ENCODE measurements at regions not wholly inside any gene's neighbourhood (a gene's known extent, or its start where the extent isn't known, plus 50 kb on each side); places are given as distances from the start of the nearest gene placed in this dataset.

DNA sequence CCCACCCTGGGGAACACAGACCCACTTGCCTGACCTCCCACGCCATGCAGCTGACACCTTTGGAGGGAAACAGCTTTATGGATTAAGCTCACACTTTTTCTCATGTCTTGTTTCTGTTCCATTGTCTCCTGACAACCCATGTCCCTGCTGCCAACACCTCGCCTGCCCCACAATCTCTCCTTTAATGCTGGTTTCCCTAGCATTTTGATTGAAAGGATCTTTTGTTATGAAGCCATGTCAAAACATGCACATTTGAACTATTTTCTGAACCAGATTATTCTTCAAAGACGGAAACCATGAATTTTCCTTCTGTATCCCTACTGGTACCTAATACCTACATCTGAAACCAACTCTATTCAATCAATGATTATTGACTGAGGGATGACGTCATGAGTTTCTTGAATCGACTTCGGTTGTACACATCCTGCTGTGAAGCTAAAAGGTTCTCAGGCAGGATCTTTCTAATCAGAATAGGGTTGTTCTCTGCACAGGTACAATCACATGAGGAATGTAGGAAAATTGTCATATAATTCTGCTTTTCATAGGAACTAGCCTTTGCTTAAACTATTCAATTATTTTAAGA lies 106.2 kb upstream of the NEBL start:
- Histone ChIP-seq H2BK5ac (ENCODE audit: low read length) (no peak overlapping the region), H2BK120ac (ENCODE audit: low read depth, low read length) (no peak overlapping the region), H4K91ac (ENCODE audit: low read depth, low read length, poor library complexity) (no peak overlapping the region), H3K9ac (ENCODE audit: low read depth, low read length, poor library complexity) (no peak overlapping the region), H3K36me3 (replicated peaks in 1 of 2; ENCODE audit: control insufficient read depth in 2 of 2, insufficient read depth in 2 of 2, low read length in 2 of 2) (no peaks in the 10 kb centered on the region), H3K4me1 (ENCODE audit: control insufficient read depth in 2 of 2, insufficient read depth in 1 of 2, low read depth in 1 of 2, low read length in 2 of 2) (peaks cover 0 to 2% of the 10 kb centered on the region in 2 donors), H3K14ac (ENCODE audit: low read length) (no peak overlapping the region), H3K79me1 (ENCODE audit: low read depth, low read length) (no peaks in the 10 kb centered on the region), H3K27me3 (ENCODE audit: control insufficient read depth in 3 of 3, insufficient read depth in 3 of 3, low read depth in 1 of 3, low read length in 3 of 3) (no peaks in the 10 kb centered on the region), H3K4ac (ENCODE audit: low read length) (no peak overlapping the region), H2AFZ (ENCODE audit: low read length) (no peak overlapping the region), H4K8ac (ENCODE audit: low read depth, low read length) (no peak overlapping the region), H2BK12ac (ENCODE audit: low read length) (no peak overlapping the region), H3K18ac (ENCODE audit: low read length) (no peak overlapping the region), H2AK5ac (ENCODE audit: low read depth, low read length) (no peak overlapping the region), H2BK15ac (ENCODE audit: low read length) (no peak overlapping the region), H3K27ac (replicated peaks; ENCODE audit: low read length) (peak overlapping the region; percentile 14), H3K9me3 (replicated peaks in 1 of 2; ENCODE audit: control insufficient read depth in 2 of 2, insufficient read depth in 1 of 2, low read depth in 1 of 2, low read length in 2 of 2) (no peaks in the 10 kb centered on the region), H3K4me2 (ENCODE audit: insufficient read depth, low read length, poor library complexity, severe bottlenecking) (no peak overlapping the region), H3K23ac (ENCODE audit: low read depth, low read length, poor library complexity) (no peak overlapping the region), H3K4me3 (ENCODE audit: low read length in 2 of 2) (no peak overlapping the region)
- no CpG with 5 or more reads among the region's 6 CpGs for WGBS, 2 donors (ENCODE audit: extremely low coverage in 2 of 2, insufficient read length in 2 of 2, insufficient replicate concordance in 1 of 2)
- DNase-seq (ENCODE audit: low spot score): no peak

DNA sequence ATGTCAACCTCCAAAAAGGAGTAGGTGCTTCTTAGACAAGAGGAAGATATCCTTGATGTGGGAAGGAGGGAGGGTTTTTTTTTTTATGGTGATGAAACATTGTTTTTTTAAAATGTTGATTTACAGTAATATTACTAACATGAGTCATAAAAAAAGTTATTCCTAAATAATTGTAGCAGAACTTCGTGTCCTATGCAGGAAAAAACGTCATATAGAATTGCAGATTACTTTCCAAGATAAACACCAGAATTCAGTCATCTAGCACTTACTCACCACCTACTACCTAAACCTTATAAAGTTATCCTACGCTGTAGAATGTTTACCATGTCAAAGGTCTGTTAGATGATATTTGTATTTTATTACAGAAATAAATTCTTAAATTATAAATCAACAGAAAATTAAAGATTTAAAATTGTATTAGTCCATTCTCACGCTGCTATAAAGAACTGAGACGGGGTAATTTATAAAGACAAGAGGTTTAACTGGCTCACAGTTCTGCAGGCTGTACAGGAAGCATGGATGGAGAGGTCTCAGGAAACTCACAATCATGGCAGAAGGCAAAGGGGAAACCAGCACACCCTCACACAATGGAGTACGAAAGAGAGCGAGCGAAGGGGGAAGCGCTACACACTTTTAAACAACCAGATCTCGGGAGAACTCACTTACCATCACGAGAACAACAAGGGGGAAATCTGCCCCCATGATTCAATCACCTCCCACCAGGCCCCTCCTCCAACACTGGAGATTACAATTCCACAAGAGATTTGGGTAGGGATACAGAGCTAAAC lies 105.2 kb upstream of the NEBL start:
- Histone ChIP-seq H3K4me3 (ENCODE audit: low read length in 2 of 2) (no peak overlapping the region), H3K4ac (ENCODE audit: low read length) (no peak overlapping the region), H2BK15ac (ENCODE audit: low read length) (no peak overlapping the region), H4K8ac (ENCODE audit: low read depth, low read length) (no peak overlapping the region), H2BK12ac (ENCODE audit: low read length) (no peak overlapping the region), H3K23ac (ENCODE audit: low read depth, low read length, poor library complexity) (no peak overlapping the region), H2BK5ac (ENCODE audit: low read length) (no peak overlapping the region), H3K79me1 (ENCODE audit: low read depth, low read length) (no peaks in the 10 kb centered on the region), H2AK5ac (ENCODE audit: low read depth, low read length) (no peak overlapping the region), H3K18ac (ENCODE audit: low read length) (no peak overlapping the region), H3K36me3 (replicated peaks in 1 of 2; ENCODE audit: control insufficient read depth in 2 of 2, insufficient read depth in 2 of 2, low read length in 2 of 2) (no peaks in the 10 kb centered on the region), H3K9me3 (replicated peaks in 1 of 2; ENCODE audit: control insufficient read depth in 2 of 2, insufficient read depth in 1 of 2, low read depth in 1 of 2, low read length in 2 of 2) (no peaks in the 10 kb centered on the region), H3K14ac (ENCODE audit: low read length) (no peak overlapping the region), H3K4me1 (ENCODE audit: control insufficient read depth in 2 of 2, insufficient read depth in 1 of 2, low read depth in 1 of 2, low read length in 2 of 2) (peaks cover 0 to 3% of the 10 kb centered on the region in 2 donors), H3K27ac (replicated peaks; ENCODE audit: low read length) (no peak overlapping the region), H2AFZ (ENCODE audit: low read length) (no peak overlapping the region), H4K91ac (ENCODE audit: low read depth, low read length, poor library complexity) (no peak overlapping the region), H3K4me2 (ENCODE audit: insufficient read depth, low read length, poor library complexity, severe bottlenecking) (no peak overlapping the region), H2BK120ac (ENCODE audit: low read depth, low read length) (no peak overlapping the region), H3K9ac (ENCODE audit: low read depth, low read length, poor library complexity) (no peak overlapping the region), H3K27me3 (ENCODE audit: control insufficient read depth in 3 of 3, insufficient read depth in 3 of 3, low read depth in 1 of 3, low read length in 3 of 3) (no peaks in the 10 kb centered on the region)
- WGBS, 2 donors (ENCODE audit: extremely low coverage in 2 of 2, insufficient read length in 2 of 2, insufficient replicate concordance in 1 of 2): no CpG with 5 or more reads among the region's 11 CpGs
- no peak for DNase-seq (ENCODE audit: low spot score)

DNA sequence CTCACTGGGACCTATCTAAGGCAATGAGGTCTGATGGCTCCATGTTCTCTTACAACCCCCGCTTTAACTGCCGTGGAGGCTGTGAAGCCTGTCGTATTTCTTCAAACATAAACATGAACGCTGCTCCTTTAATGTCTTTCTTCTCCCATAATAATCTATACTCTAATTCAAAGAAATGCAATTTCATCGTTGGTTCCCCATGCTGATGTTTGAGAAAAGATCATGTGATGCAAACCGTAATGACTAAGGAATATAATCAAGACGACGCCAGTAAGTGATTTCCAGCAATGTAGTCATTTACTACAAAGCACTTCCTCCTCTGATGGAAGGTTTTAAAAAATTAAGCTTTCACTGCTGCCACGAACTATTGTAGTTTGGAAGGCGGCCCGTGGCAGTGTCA lies 102.6 kb upstream of the NEBL start:
- H3K27ac ChIP-seq (replicated peaks; ENCODE audit: low read length): no peak overlapping the region
- H3K18ac ChIP-seq (ENCODE audit: low read length): no peak overlapping the region
- H3K4me2 ChIP-seq (ENCODE audit: insufficient read depth, low read length, poor library complexity, severe bottlenecking): no peak overlapping the region
- H2AFZ ChIP-seq (ENCODE audit: low read length): no peak overlapping the region
- H3K4me1 ChIP-seq (ENCODE audit: control insufficient read depth in 2 of 2, insufficient read depth in 1 of 2, low read depth in 1 of 2, low read length in 2 of 2): peaks cover 12 to 18% of the 10 kb centered on the region in 2 donors
- no peak overlapping the region for H2BK12ac ChIP-seq (ENCODE audit: low read length)
- no peak overlapping the region for H2BK120ac ChIP-seq (ENCODE audit: low read depth, low read length)
- no peak overlapping the region for H2AK5ac ChIP-seq (ENCODE audit: low read depth, low read length)
- no peaks in the 10 kb centered on the region for H3K9me3 ChIP-seq (replicated peaks in 1 of 2; ENCODE audit: control insufficient read depth in 2 of 2, insufficient read depth in 1 of 2, low read depth in 1 of 2, low read length in 2 of 2)
- H3K9ac ChIP-seq (ENCODE audit: low read depth, low read length, poor library complexity): no peak overlapping the region
- no peak overlapping the region for H2BK5ac ChIP-seq (ENCODE audit: low read length)
- H4K91ac ChIP-seq (ENCODE audit: low read depth, low read length, poor library complexity): no peak overlapping the region
- DNase-seq (ENCODE audit: low spot score): no peak
- no peak overlapping the region for H3K14ac ChIP-seq (ENCODE audit: low read length)
- H3K23ac ChIP-seq (ENCODE audit: low read depth, low read length, poor library complexity): no peak overlapping the region
- H4K8ac ChIP-seq (ENCODE audit: low read depth, low read length): no peak overlapping the region
- no peak overlapping the region for H2BK15ac ChIP-seq (ENCODE audit: low read length)
- no peak overlapping the region for H3K4ac ChIP-seq (ENCODE audit: low read length)
- WGBS, 2 donors (ENCODE audit: extremely low coverage in 2 of 2, insufficient read length in 2 of 2, insufficient replicate concordance in 1 of 2): no CpG with 5 or more reads among the region's 11 CpGs
- H3K4me3 ChIP-seq (ENCODE audit: low read length in 2 of 2): no peak overlapping the region
- no peaks in the 10 kb centered on the region for H3K79me1 ChIP-seq (ENCODE audit: low read depth, low read length)
- H3K36me3 ChIP-seq (replicated peaks in 1 of 2; ENCODE audit: control insufficient read depth in 2 of 2, insufficient read depth in 2 of 2, low read length in 2 of 2): no peaks in the 10 kb centered on the region
- H3K27me3 ChIP-seq (ENCODE audit: control insufficient read depth in 3 of 3, insufficient read depth in 3 of 3, low read depth in 1 of 3, low read length in 3 of 3): no peaks in the 10 kb centered on the region

DNA sequence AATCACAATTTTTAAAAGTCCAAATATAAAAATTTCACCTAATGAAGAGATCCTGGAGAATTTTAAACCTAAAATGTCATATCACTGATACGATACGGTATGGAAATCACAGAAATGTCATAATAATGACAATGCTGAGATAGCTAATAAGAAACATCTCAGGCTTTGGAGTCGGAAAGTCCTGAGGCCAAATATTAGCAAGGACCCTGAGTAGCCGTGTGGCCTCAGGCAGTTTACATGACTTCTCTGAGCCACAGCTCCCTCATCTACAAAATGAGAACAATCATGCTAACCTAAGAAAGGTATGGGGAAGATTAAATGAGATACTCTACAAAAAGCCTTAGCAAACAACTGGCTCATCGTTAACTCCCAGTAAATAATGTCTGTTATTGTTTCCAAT lies 100.9 kb upstream of the NEBL start:
- H3K4me3 ChIP-seq (ENCODE audit: low read length in 2 of 2): no peak overlapping the region
- WGBS, 2 donors (ENCODE audit: extremely low coverage in 2 of 2, insufficient read length in 2 of 2, insufficient replicate concordance in 1 of 2): no CpG with 5 or more reads among the region's 5 CpGs
- no peak overlapping the region for H2BK15ac ChIP-seq (ENCODE audit: low read length)
- H3K27me3 ChIP-seq (ENCODE audit: control insufficient read depth in 3 of 3, insufficient read depth in 3 of 3, low read depth in 1 of 3, low read length in 3 of 3): no peaks in the 10 kb centered on the region
- no peak overlapping the region for H4K8ac ChIP-seq (ENCODE audit: low read depth, low read length)
- H3K4me1 ChIP-seq (ENCODE audit: control insufficient read depth in 2 of 2, insufficient read depth in 1 of 2, low read depth in 1 of 2, low read length in 2 of 2): peaks cover 13 to 23% of the 10 kb centered on the region in 2 donors
- no peaks in the 10 kb centered on the region for H3K36me3 ChIP-seq (replicated peaks in 1 of 2; ENCODE audit: control insufficient read depth in 2 of 2, insufficient read depth in 2 of 2, low read length in 2 of 2)
- no peak overlapping the region for H3K14ac ChIP-seq (ENCODE audit: low read length)
- no peak overlapping the region for H3K27ac ChIP-seq (replicated peaks; ENCODE audit: low read length)
- H2AK5ac ChIP-seq (ENCODE audit: low read depth, low read length): no peak overlapping the region
- H3K23ac ChIP-seq (ENCODE audit: low read depth, low read length, poor library complexity): no peak overlapping the region
- H3K9ac ChIP-seq (ENCODE audit: low read depth, low read length, poor library complexity): no peak overlapping the region
- no peak overlapping the region for H3K18ac ChIP-seq (ENCODE audit: low read length)
- no peak overlapping the region for H2AFZ ChIP-seq (ENCODE audit: low read length)
- no peaks in the 10 kb centered on the region for H3K79me1 ChIP-seq (ENCODE audit: low read depth, low read length)
- H2BK12ac ChIP-seq (ENCODE audit: low read length): no peak overlapping the region
- no peak overlapping the region for H2BK5ac ChIP-seq (ENCODE audit: low read length)
- no peak overlapping the region for H2BK120ac ChIP-seq (ENCODE audit: low read depth, low read length)
- DNase-seq (ENCODE audit: low spot score): no peak
- H3K4ac ChIP-seq (ENCODE audit: low read length): no peak overlapping the region
- no peak overlapping the region for H3K4me2 ChIP-seq (ENCODE audit: insufficient read depth, low read length, poor library complexity, severe bottlenecking)
- peaks cover 0 to 2% of the 10 kb centered on the region in 2 donors for H3K9me3 ChIP-seq (replicated peaks in 1 of 2; ENCODE audit: control insufficient read depth in 2 of 2, insufficient read depth in 1 of 2, low read depth in 1 of 2, low read length in 2 of 2)
- H4K91ac ChIP-seq (ENCODE audit: low read depth, low read length, poor library complexity): no peak overlapping the region

Measured in neuronal stem cell (in vitro differentiated cells).